HEK293 (cell line): ENCODE measurements at regions not wholly inside any gene's neighbourhood (a gene's known extent, or its start where the extent isn't known, plus 50 kb on each side); places are given as distances from the start of the nearest gene placed in this dataset.

ENCODE experiments used
- CTCF ChIA-PET: fragments of 350-600 bp; formaldehyde crosslinking; extraction: SDS; loops from one replicate; lab custom pipeline; 2021; ENCODE audit warnings: antibody characterized with exemption; lab: Yijun Ruan, JAX
- POLR2A ChIA-PET: fragments of 300-600 bp; formaldehyde crosslinking; extraction: SDS; loops from one replicate; lab custom pipeline; 2020; ENCODE audit warnings: antibody characterized with exemption, inconsistent platforms; lab: Yijun Ruan, JAX
- H3K27ac ChIP-seq: fragments of 200-500 bp; sonication (Bioruptor generic); 2 replicates; pipeline ENCODE4 v1.5.1; 2014; ENCODE audit warnings: low read depth, low read length, control low read depth, inconsistent platforms; ENCODE audit errors: extremely low read depth
- H3K36me3 ChIP-seq, 2 experiments: fragments of 200-500 bp in 1 of 2; sonication (Bioruptor generic) in 1 of 2; 1 replicate in 1 of 2; 2 replicates in 1 of 2; pipeline ENCODE4 v1.5.1; 2014 to 2017; ENCODE audit warnings: inconsistent platforms in 2 of 2, low read length in 2 of 2; ENCODE audit not compliant: control insufficient read depth in 2 of 2, insufficient read depth in 1 of 2
- H3K4me1 ChIP-seq: fragments of 200-500 bp; sonication (Bioruptor generic); 2 replicates; pipeline ENCODE4 v1.5.1; 2014; ENCODE audit warnings: mild to moderate bottlenecking, low read length, inconsistent platforms; ENCODE audit not compliant: control insufficient read depth, insufficient read depth
- H3K4me3 ChIP-seq: 2 replicates; pipeline ENCODE4 v1.5.1; 2011; ENCODE audit warnings: low read depth, mild to moderate bottlenecking, control low read depth, low read length, moderate library complexity
- H3K9me3 ChIP-seq: fragments of 200-500 bp; sonication (Bioruptor generic); 2 replicates; pipeline ENCODE4 v1.5.1; 2014; ENCODE audit warnings: low read depth, low read length, inconsistent platforms; ENCODE audit not compliant: control insufficient read depth, insufficient read depth
- KLF7 ChIP-seq: fragments of 450-650 bp; formaldehyde crosslinking; IDR thresholded peaks from 2 replicates; pipeline ENCODE4 v1.5.1; 2016; ENCODE audit warnings: missing biosample characterization, missing genetic modification characterization, borderline replicate concordance
- REPIN1 ChIP-seq: fragments of 450-650 bp; formaldehyde crosslinking; IDR thresholded peaks from 2 replicates; pipeline ENCODE4 v1.5.1; 2017; ENCODE audit warnings: missing biosample characterization, missing genetic modification characterization, low read depth
- SETDB1 ChIP-seq: IDR thresholded peaks from one replicate; pipeline ENCODE4 v1.6.1; 2017; ENCODE audit warnings: mild to moderate bottlenecking, low read length, moderate library complexity, mixed read lengths; ENCODE audit not compliant: insufficient read length
- TRIM28 ChIP-seq: IDR thresholded peaks from 2 replicates; pipeline ENCODE4 v1.6.1; 2011; ENCODE audit warnings: low read length, control low read depth, borderline replicate concordance
- ZNF121 ChIP-seq: fragments of 450-650 bp; formaldehyde crosslinking; IDR thresholded peaks from 2 replicates; pipeline ENCODE4 v1.5.1; 2016; ENCODE audit warnings: missing biosample characterization, missing genetic modification characterization
- ZNF169 ChIP-seq: fragments of 450-650 bp; formaldehyde crosslinking; IDR thresholded peaks from 2 replicates; pipeline ENCODE4 v1.5.1; 2016; ENCODE audit warnings: missing biosample characterization, missing genetic modification characterization
- ZNF292 ChIP-seq: fragments of 450-650 bp; formaldehyde crosslinking; IDR thresholded peaks from 2 replicates; pipeline ENCODE4 v1.5.1; 2016; ENCODE audit warnings: low read depth, missing biosample characterization, missing genetic modification characterization, borderline replicate concordance
- ZNF366 ChIP-seq: fragments of 450-650 bp; formaldehyde crosslinking; conservative IDR thresholded peaks from 2 replicates; pipeline ENCODE4 v1.5.1; 2016; ENCODE audit warnings: missing biosample characterization, missing genetic modification characterization
- ZNF510 ChIP-seq: fragments of 450-650 bp; formaldehyde crosslinking; IDR thresholded peaks from 2 replicates; pipeline ENCODE4 v1.5.1; 2018; ENCODE audit warnings: mild to moderate bottlenecking, missing genetic modification characterization, missing biosample characterization; ENCODE audit not compliant: insufficient replicate concordance
- ZNF555 ChIP-seq: fragments of 450-650 bp; formaldehyde crosslinking; conservative IDR thresholded peaks from 2 replicates; pipeline ENCODE4 v1.5.1; 2017; ENCODE audit warnings: missing biosample characterization, mild to moderate bottlenecking, missing genetic modification characterization, inconsistent platforms
- ZNF561 ChIP-seq: fragments of 450-650 bp; IDR thresholded peaks from 2 replicates; pipeline ENCODE4 v1.5.1; 2018; ENCODE audit warnings: missing biosample characterization, missing genetic modification characterization, borderline replicate concordance
- ZNF658 ChIP-seq: fragments of 450-650 bp; formaldehyde crosslinking; IDR thresholded peaks from 2 replicates; pipeline ENCODE4; 2016; ENCODE audit warnings: missing biosample characterization, missing genetic modification characterization
- ZSCAN16 ChIP-seq: fragments of 450-650 bp; formaldehyde crosslinking; IDR thresholded peaks from 2 replicates; pipeline ENCODE4 v1.5.1; 2016; ENCODE audit warnings: missing biosample characterization, missing genetic modification characterization
- ZXDB ChIP-seq: fragments of 450-650 bp; formaldehyde crosslinking; IDR thresholded peaks from 2 replicates; pipeline ENCODE4 v1.5.1; 2016; ENCODE audit warnings: missing biosample characterization, missing genetic modification characterization
- TF ChIP-seq, protein P1 (sequence below): fragments of 450-650 bp; formaldehyde crosslinking; IDR thresholded peaks from 2 replicates; pipeline ENCODE4 v1.5.1; 2016; ENCODE audit warnings: missing biosample characterization, missing genetic modification characterization
- TF ChIP-seq, protein P2 (sequence below): fragments of 450-650 bp; formaldehyde crosslinking; IDR thresholded peaks from 2 replicates; pipeline ENCODE4 v1.5.1; 2016; ENCODE audit warnings: missing biosample characterization, missing genetic modification characterization
- TF ChIP-seq, protein P3 (sequence below): fragments of 450-650 bp; formaldehyde crosslinking; IDR thresholded peaks from 2 replicates; pipeline ENCODE4 v1.5.1; 2016; ENCODE audit warnings: missing biosample characterization, missing genetic modification characterization
- TF ChIP-seq, protein P4 (sequence below): fragments of 450-650 bp; formaldehyde crosslinking; IDR thresholded peaks from 2 replicates; pipeline ENCODE4 v1.5.1; 2016; ENCODE audit warnings: missing biosample characterization, missing genetic modification characterization
- TF ChIP-seq, protein P5 (sequence below): fragments of 450-650 bp; formaldehyde crosslinking; IDR thresholded peaks from 2 replicates; pipeline ENCODE4 v1.5.1; 2016; ENCODE audit warnings: missing biosample characterization, missing genetic modification characterization, low read depth

DNA sequence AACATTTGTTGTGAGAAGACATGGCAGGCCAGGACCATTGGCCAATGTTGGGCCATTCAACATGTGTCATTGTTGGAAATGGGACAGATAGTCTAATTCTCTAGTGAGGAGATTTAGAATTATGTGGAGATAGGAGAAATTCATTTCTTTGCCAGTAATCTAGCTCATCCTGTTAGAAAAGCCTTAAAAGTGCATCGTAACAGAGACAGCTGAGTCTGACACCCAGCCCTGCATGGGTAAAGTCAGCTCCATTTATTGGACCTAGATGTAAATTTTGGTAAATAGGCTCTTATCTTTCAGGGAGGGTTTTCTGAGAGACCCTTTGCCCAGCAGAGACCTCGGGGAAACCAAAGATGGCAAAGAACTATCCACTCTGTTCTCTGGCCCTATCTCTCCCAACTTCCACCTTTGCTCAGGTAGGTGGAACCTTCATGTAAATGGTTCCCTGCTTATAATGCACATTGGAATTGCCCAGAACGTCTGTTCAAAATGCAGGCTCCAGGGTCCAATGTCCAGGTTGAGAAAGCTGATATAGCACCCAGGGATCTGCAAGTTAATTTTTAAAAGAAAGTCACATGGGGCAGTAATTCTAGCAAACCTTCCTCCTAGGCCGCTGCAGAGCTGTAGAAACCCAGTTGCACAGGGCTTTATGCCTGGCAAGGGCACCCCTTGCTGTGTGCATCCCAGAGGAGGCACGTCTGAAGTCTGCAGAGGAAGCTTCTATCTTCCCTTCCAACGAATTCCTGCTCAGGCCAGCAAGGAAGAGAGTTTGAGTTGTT is 365.9 kb upstream of the PROK2 start (continued):
- TF ChIP-seq ZNF555 (tag by site-specific recombination) (no peak), ZNF169 (tag by site-specific recombination) (no peak), TRIM28 (no peak)
- TF ChIP-seq, protein P1, sequence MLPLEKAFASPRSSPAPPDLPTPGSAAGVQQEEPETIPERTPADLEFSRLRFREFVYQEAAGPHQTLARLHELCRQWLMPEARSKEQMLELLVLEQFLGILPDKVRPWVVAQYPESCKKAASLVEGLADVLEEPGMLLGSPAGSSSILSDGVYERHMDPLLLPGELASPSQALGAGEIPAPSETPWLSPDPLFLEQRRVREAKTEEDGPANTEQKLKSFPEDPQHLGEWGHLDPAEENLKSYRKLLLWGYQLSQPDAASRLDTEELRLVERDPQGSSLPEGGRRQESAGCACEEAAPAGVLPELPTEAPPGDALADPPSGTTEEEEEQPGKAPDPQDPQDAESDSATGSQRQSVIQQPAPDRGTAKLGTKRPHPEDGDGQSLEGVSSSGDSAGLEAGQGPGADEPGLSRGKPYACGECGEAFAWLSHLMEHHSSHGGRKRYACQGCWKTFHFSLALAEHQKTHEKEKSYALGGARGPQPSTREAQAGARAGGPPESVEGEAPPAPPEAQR (tag by site-specific recombination): no peak
- TF ChIP-seq, protein P2, sequence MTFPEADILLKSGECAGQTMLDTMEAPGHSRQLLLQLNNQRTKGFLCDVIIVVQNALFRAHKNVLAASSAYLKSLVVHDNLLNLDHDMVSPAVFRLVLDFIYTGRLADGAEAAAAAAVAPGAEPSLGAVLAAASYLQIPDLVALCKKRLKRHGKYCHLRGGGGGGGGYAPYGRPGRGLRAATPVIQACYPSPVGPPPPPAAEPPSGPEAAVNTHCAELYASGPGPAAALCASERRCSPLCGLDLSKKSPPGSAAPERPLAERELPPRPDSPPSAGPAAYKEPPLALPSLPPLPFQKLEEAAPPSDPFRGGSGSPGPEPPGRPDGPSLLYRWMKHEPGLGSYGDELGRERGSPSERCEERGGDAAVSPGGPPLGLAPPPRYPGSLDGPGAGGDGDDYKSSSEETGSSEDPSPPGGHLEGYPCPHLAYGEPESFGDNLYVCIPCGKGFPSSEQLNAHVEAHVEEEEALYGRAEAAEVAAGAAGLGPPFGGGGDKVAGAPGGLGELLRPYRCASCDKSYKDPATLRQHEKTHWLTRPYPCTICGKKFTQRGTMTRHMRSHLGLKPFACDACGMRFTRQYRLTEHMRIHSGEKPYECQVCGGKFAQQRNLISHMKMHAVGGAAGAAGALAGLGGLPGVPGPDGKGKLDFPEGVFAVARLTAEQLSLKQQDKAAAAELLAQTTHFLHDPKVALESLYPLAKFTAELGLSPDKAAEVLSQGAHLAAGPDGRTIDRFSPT: no peak

DNA sequence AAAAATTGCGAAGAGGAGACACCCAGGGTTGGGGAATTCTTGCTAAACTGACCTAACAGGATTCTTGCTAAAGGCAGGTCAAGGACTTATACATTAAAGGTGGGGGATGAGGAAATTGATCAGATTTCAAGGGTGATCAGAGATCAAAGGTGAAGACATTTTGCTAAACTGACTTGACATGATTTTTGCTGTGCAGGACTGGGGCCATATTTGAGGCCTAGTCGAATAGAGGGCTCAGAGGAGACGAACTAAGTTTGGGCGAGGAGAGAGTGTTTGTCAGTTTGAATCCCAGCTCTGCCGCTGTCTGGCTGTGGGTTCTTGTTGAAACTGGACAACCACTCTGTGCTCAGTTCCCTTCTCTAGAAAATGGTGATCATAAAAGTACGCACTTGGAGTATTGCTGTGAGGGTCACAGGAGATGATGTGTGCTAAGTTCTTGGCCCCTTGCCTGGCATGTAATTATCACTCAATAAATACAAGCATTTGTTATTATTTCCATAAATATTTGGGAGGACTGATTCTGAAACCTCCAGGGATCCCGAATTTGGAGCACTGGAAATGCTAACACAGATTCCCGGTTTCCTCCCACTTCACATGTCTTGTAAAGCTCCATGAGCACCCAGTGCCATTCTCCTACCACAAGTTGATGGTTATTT is 364.8 kb upstream of the PROK2 start:
- Histone ChIP-seq H3K4me1 (peaks cover 10% of the 10 kb centered on the region; the same call in 1 of the 2 replicates), H3K9me3 (no peaks in the 10 kb centered on the region), H3K4me3 (no peak overlapping the region), H3K36me3 (no peaks in the 10 kb centered on the region), H3K27ac (no peak overlapping the region)
- ChIA-PET POLR2A (no interaction called here), CTCF (interaction anchor here (0.7 kb wide), 1 partner anchor 47 kb away, joined by 3 read pairs; no protein-coding TSS in a partner anchor)
- TF ChIP-seq, protein P3, sequence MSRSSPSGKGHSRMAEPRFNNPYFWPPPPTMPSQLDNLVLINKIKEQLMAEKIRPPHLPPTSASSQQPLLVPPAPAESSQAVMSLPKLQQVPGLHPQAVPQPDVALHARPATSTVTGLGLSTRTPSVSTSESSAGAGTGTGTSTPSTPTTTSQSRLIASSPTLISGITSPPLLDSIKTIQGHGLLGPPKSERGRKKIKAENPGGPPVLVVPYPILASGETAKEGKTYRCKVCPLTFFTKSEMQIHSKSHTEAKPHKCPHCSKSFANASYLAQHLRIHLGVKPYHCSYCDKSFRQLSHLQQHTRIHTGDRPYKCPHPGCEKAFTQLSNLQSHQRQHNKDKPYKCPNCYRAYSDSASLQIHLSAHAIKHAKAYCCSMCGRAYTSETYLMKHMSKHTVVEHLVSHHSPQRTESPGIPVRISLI (tag by site-specific recombination): no peak
- TF ChIP-seq, protein P4, sequence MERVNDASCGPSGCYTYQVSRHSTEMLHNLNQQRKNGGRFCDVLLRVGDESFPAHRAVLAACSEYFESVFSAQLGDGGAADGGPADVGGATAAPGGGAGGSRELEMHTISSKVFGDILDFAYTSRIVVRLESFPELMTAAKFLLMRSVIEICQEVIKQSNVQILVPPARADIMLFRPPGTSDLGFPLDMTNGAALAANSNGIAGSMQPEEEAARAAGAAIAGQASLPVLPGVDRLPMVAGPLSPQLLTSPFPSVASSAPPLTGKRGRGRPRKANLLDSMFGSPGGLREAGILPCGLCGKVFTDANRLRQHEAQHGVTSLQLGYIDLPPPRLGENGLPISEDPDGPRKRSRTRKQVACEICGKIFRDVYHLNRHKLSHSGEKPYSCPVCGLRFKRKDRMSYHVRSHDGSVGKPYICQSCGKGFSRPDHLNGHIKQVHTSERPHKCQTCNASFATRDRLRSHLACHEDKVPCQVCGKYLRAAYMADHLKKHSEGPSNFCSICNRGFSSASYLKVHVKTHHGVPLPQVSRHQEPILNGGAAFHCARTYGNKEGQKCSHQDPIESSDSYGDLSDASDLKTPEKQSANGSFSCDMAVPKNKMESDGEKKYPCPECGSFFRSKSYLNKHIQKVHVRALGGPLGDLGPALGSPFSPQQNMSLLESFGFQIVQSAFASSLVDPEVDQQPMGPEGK (tag by site-specific recombination): no peak
- TF ChIP-seq ZNF510 (tag by site-specific recombination) (no peak), ZSCAN16 (tag by site-specific recombination) (no peak), ZXDB (tag by site-specific recombination) (no peak), ZNF658 (no peak), KLF7 (tag by site-specific recombination) (no peak), ZNF292 (tag by site-specific recombination) (no peak), ZNF561 (tag by site-specific recombination) (no peak), REPIN1 (no peak), ZNF121 (tag by site-specific recombination) (no peak), SETDB1 (no peak), ZNF366 (tag by site-specific recombination) (no peak)
- TF ChIP-seq, protein P2: no peak
- TF ChIP-seq, protein P5, sequence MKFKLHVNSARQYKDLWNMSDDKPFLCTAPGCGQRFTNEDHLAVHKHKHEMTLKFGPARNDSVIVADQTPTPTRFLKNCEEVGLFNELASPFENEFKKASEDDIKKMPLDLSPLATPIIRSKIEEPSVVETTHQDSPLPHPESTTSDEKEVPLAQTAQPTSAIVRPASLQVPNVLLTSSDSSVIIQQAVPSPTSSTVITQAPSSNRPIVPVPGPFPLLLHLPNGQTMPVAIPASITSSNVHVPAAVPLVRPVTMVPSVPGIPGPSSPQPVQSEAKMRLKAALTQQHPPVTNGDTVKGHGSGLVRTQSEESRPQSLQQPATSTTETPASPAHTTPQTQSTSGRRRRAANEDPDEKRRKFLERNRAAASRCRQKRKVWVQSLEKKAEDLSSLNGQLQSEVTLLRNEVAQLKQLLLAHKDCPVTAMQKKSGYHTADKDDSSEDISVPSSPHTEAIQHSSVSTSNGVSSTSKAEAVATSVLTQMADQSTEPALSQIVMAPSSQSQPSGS: no peak
